Panc1 (cell line): ENCODE measurements at regions not wholly inside any gene's neighbourhood (a gene's known extent, or its start where the extent isn't known, plus 50 kb on each side); places are given as distances from the start of the nearest gene placed in this dataset.

Experiments
- POLR2AphosphoS5 ChIP-seq: IDR thresholded peaks from 2 replicates; pipeline ENCODE4 v1.6.1; 2012; ENCODE audit warnings: mild to moderate bottlenecking, low read depth, low read length, moderate library complexity
- SIN3A ChIP-seq: IDR thresholded peaks from 2 replicates; pipeline ENCODE4 v1.6.1; 2012; ENCODE audit warnings: low read depth, mild to moderate bottlenecking, low read length, moderate library complexity, borderline replicate concordance; ENCODE audit not compliant: insufficient read depth
- TCF7L2 ChIP-seq: IDR thresholded peaks from 2 replicates; pipeline ENCODE4 v1.6.1; 2011; ENCODE audit warnings: mild to moderate bottlenecking, low read depth, low read length, inconsistent platforms
- TF ChIP-seq, protein P1 (sequence below): fragments of 450-650 bp; IDR thresholded peaks from 2 replicates; pipeline ENCODE4 v1.5.1; 2017; ENCODE audit warnings: mild to moderate bottlenecking
- TF ChIP-seq, protein P2 (sequence below), 2 experiments: IDR thresholded peaks; 2 replicates each; pipeline ENCODE4 v1.6.1; 2011 to 2012; ENCODE audit warnings: low read depth in 2 of 2, control low read depth in 1 of 2, low read length in 1 of 2, mild to moderate bottlenecking in 1 of 2, moderate library complexity in 1 of 2; ENCODE audit not compliant: insufficient read depth in 1 of 2

DNA sequence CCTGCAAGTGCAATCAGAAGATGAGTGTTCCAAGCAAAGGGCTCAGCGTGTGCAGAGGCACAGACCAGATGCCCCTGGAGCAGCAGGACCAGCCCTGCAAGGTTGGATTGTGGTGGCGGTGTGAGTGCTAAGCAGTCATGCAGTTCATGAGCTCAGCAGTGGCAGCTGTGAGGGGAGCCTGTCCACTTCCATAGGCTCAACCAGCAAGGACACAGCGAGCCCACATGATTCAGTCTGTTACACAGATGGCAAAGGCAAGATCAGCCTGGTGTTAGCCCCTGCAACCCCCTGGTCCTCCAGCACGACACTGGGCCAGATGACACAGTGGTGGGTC lies 95.9 kb upstream of the PRR23E start:
- TF ChIP-seq, protein P1, sequence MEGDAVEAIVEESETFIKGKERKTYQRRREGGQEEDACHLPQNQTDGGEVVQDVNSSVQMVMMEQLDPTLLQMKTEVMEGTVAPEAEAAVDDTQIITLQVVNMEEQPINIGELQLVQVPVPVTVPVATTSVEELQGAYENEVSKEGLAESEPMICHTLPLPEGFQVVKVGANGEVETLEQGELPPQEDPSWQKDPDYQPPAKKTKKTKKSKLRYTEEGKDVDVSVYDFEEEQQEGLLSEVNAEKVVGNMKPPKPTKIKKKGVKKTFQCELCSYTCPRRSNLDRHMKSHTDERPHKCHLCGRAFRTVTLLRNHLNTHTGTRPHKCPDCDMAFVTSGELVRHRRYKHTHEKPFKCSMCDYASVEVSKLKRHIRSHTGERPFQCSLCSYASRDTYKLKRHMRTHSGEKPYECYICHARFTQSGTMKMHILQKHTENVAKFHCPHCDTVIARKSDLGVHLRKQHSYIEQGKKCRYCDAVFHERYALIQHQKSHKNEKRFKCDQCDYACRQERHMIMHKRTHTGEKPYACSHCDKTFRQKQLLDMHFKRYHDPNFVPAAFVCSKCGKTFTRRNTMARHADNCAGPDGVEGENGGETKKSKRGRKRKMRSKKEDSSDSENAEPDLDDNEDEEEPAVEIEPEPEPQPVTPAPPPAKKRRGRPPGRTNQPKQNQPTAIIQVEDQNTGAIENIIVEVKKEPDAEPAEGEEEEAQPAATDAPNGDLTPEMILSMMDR = no peak
- TF ChIP-seq POLR2AphosphoS5 = no peak
- no peak for TF ChIP-seq SIN3A
- no peak for TF ChIP-seq TCF7L2
- TF ChIP-seq, protein P2, sequence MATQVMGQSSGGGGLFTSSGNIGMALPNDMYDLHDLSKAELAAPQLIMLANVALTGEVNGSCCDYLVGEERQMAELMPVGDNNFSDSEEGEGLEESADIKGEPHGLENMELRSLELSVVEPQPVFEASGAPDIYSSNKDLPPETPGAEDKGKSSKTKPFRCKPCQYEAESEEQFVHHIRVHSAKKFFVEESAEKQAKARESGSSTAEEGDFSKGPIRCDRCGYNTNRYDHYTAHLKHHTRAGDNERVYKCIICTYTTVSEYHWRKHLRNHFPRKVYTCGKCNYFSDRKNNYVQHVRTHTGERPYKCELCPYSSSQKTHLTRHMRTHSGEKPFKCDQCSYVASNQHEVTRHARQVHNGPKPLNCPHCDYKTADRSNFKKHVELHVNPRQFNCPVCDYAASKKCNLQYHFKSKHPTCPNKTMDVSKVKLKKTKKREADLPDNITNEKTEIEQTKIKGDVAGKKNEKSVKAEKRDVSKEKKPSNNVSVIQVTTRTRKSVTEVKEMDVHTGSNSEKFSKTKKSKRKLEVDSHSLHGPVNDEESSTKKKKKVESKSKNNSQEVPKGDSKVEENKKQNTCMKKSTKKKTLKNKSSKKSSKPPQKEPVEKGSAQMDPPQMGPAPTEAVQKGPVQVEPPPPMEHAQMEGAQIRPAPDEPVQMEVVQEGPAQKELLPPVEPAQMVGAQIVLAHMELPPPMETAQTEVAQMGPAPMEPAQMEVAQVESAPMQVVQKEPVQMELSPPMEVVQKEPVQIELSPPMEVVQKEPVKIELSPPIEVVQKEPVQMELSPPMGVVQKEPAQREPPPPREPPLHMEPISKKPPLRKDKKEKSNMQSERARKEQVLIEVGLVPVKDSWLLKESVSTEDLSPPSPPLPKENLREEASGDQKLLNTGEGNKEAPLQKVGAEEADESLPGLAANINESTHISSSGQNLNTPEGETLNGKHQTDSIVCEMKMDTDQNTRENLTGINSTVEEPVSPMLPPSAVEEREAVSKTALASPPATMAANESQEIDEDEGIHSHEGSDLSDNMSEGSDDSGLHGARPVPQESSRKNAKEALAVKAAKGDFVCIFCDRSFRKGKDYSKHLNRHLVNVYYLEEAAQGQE (IDR thresholded peaks at IDR 0.05; ENCODE audit: insufficient read depth in 1 of 2, low read depth in 2 of 2, low read length in 1 of 2) = no peak
